ENCODE measurements at regions not wholly inside any gene's neighbourhood (a gene's known extent, or its start where the extent isn't known, plus 50 kb on each side); places are given as distances from the start of the nearest gene placed in this dataset.

- no peak for TF ChIP-seq POLR2A (IDR thresholded peaks at IDR 0.05)
- H3K36me3 ChIP-seq = no peaks in the 10 kb centered on the region
- no peak for DNase-seq
- no peak overlapping the region for H3K4me3 ChIP-seq (replicated peaks in 1 of 3)
- 90 to 94% methylated on average over 5 to 6 of the region's 6 CpGs for WGBS, 2 donors
- intact Hi-C loops (cut with DNase I) = no loop called here
- no peak overlapping the region for H3K27ac ChIP-seq
- H3K27me3 ChIP-seq = no peaks in the 10 kb centered on the region
- no peaks in the 10 kb centered on the region for H3K9me3 ChIP-seq
- peaks cover 10 to 15% of the 10 kb centered on the region in 2 donors for H3K4me1 ChIP-seq
These were observed 278.3 kb downstream of the EIPR1 start for GRCh38 chr2:3099145-3099859.

GRCh38 chr2:3098231-3098630 is 279.4 kb downstream of the EIPR1 start:
- TF ChIP-seq CTCF (IDR thresholded peaks at IDR 0.05) (no peak), POLR2A (IDR thresholded peaks at IDR 0.05) (no peak)
- DNase-seq = no peak
- WGBS, 2 donors = 59 to 70% methylated on average over 1 to 2 of the region's 2 CpGs

GRCh38 chr2:3097804-3098203 is 279.8 kb downstream of the EIPR1 start:
- H3K4me1 ChIP-seq = peaks cover 5 to 7% of the 10 kb centered on the region in 2 donors
- H3K27me3 ChIP-seq = no peaks in the 10 kb centered on the region
- WGBS, 2 donors = 93 to 95% methylated on average over 9 of the region's 9 CpGs
- no peaks in the 10 kb centered on the region for H3K36me3 ChIP-seq
- intact Hi-C loops (cut with DNase I) = no loop called here
- no peak overlapping the region for H3K4me3 ChIP-seq (replicated peaks in 1 of 3)
- H3K27ac ChIP-seq = no peak overlapping the region
- no peak for DNase-seq
- no peaks in the 10 kb centered on the region for H3K9me3 ChIP-seq
- TF ChIP-seq CTCF (IDR thresholded peaks at IDR 0.05) (no peak), POLR2A (IDR thresholded peaks at IDR 0.05) (no peak)

More at GRCh38 chr2:3098231-3098630, 279.4 kb downstream of the EIPR1 start:
- H3K27me3 ChIP-seq = no peaks in the 10 kb centered on the region
- intact Hi-C loops (cut with DNase I) = no loop called here
- no peak overlapping the region for H3K4me3 ChIP-seq (replicated peaks in 1 of 3)
- no peaks in the 10 kb centered on the region for H3K36me3 ChIP-seq
- no peak overlapping the region for H3K27ac ChIP-seq
- H3K4me1 ChIP-seq = peaks cover 10 to 11% of the 10 kb centered on the region in 2 donors
- no peaks in the 10 kb centered on the region for H3K9me3 ChIP-seq

- TF ChIP-seq CTCF (IDR thresholded peaks at IDR 0.05) = no peak
- no peak for TF ChIP-seq POLR2A (IDR thresholded peaks at IDR 0.05)
- no peaks in the 10 kb centered on the region for H3K27me3 ChIP-seq
- no peaks in the 10 kb centered on the region for H3K36me3 ChIP-seq
- intact Hi-C loops (cut with DNase I) = no loop called here
- 74 to 80% methylated on average over 14 of the region's 14 CpGs for WGBS, 2 donors
- H3K27ac ChIP-seq = no peak overlapping the region
- H3K9me3 ChIP-seq = no peaks in the 10 kb centered on the region
- no peaks in the 10 kb centered on the region for H3K4me1 ChIP-seq
- H3K4me3 ChIP-seq (replicated peaks in 1 of 3) = no peak overlapping the region
- no peak for DNase-seq
These were observed 282.3 kb downstream of the EIPR1 start for GRCh38 chr2:3094999-3095958.

GRCh38 chr2:3094318-3094717 is 283.3 kb downstream of the EIPR1 start:
- WGBS, 2 donors = 69 to 80% methylated on average over 1 of the region's 1 CpG
- intact Hi-C loops (cut with DNase I) = no loop called here
- no peak for DNase-seq
- no peaks in the 10 kb centered on the region for H3K9me3 ChIP-seq
- no peaks in the 10 kb centered on the region for H3K4me1 ChIP-seq
- no peak overlapping the region for H3K4me3 ChIP-seq (replicated peaks in 1 of 3)
- no peak overlapping the region for H3K27ac ChIP-seq
- H3K27me3 ChIP-seq = no peaks in the 10 kb centered on the region
- H3K36me3 ChIP-seq = no peaks in the 10 kb centered on the region
- no peak for TF ChIP-seq POLR2A (IDR thresholded peaks at IDR 0.05)

- Histone ChIP-seq H3K36me3 (no peaks in the 10 kb centered on the region), H3K4me1 (no peaks in the 10 kb centered on the region), H3K27me3 (no peaks in the 10 kb centered on the region), H3K9me3 (no peaks in the 10 kb centered on the region), H3K4me3 (replicated peaks in 1 of 3) (no peak overlapping the region), H3K27ac (no peak overlapping the region)
- no peak for TF ChIP-seq POLR2A (IDR thresholded peaks at IDR 0.05)
- no peak for TF ChIP-seq CTCF (IDR thresholded peaks at IDR 0.05)
- intact Hi-C loops (cut with DNase I) = no loop called here
- DNase-seq = no peak
- 65 to 76% methylated on average over 2 of the region's 2 CpGs for WGBS, 2 donors
These were observed 285.9 kb downstream of the EIPR1 start for GRCh38 chr2:3091696-3092095.

Measured in thyroid gland (tissue), 4 donors.